ENCODE measurements at regions not wholly inside any gene's neighbourhood (a gene's known extent, or its start where the extent isn't known, plus 50 kb on each side); places are given as distances from the start of the nearest gene placed in this dataset.
"Not testable (repeated sequence)": the region's sequence is repeated elsewhere in the genome, so short reads cannot be mapped to it uniquely, and the experiment has no call there.

DNA sequence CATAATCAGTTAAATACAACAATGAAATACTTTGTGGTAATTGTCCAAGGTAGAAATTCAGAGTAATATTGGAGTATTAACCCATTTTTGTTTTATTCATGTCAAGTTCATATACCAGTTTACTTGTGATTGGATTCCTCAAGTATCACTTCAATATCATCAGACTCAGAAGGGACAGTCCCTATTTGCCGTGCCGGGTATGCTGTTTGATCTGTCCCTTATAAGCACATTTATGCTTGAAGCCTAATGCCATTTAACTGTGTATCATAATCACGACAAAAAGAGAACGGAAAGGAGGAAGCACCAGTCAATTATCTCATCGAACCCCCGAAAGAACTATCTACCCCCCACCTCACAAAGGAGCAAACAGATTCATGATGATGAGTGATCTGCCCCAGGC lies 171.0 kb upstream of the TBL1X start:
- no peak overlapping the region for H3K4me3 ChIP-seq (ENCODE audit: low read depth, low read length)
- TF ChIP-seq, protein P1, sequence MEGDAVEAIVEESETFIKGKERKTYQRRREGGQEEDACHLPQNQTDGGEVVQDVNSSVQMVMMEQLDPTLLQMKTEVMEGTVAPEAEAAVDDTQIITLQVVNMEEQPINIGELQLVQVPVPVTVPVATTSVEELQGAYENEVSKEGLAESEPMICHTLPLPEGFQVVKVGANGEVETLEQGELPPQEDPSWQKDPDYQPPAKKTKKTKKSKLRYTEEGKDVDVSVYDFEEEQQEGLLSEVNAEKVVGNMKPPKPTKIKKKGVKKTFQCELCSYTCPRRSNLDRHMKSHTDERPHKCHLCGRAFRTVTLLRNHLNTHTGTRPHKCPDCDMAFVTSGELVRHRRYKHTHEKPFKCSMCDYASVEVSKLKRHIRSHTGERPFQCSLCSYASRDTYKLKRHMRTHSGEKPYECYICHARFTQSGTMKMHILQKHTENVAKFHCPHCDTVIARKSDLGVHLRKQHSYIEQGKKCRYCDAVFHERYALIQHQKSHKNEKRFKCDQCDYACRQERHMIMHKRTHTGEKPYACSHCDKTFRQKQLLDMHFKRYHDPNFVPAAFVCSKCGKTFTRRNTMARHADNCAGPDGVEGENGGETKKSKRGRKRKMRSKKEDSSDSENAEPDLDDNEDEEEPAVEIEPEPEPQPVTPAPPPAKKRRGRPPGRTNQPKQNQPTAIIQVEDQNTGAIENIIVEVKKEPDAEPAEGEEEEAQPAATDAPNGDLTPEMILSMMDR (IDR thresholded peaks at IDR 0.05; ENCODE audit: insufficient read depth, low read length) = no peak
- DNase-seq (ENCODE audit: low read depth) = no peak

- no peak overlapping the region for H3K4me3 ChIP-seq (ENCODE audit: low read depth, low read length)
- TF ChIP-seq, protein P1 (IDR thresholded peaks at IDR 0.05; ENCODE audit: insufficient read depth, low read length) = no peak
- DNase-seq (ENCODE audit: low read depth) = no peak
These were observed 169.3 kb upstream of the TBL1X start for GRCh38 chrX:9295551-9295950.

- no peak for DNase-seq (ENCODE audit: low read depth)
- H3K4me3 ChIP-seq (ENCODE audit: low read depth, low read length) = no peak overlapping the region
- TF ChIP-seq, protein P1 (IDR thresholded peaks at IDR 0.05; ENCODE audit: insufficient read depth, low read length) = no peak
These were observed 166.6 kb upstream of the TBL1X start for GRCh38 chrX:9298221-9298620.

- DNase-seq (ENCODE audit: low read depth); H3K4me3 ChIP-seq (ENCODE audit: low read depth, low read length): not testable (repeated sequence)
These were observed 165.2 kb upstream of the TBL1X start for GRCh38 chrX:9299681-9300080.

- DNase-seq (ENCODE audit: low read depth) = no peak
- H3K4me3 ChIP-seq (ENCODE audit: low read depth, low read length) = no peak overlapping the region
- TF ChIP-seq, protein P1 (IDR thresholded peaks at IDR 0.05; ENCODE audit: insufficient read depth, low read length) = no peak
These were observed 163.0 kb upstream of the TBL1X start for GRCh38 chrX:9301836-9302235.

- DNase-seq (ENCODE audit: low read depth) = no peak
- TF ChIP-seq, protein P1 (IDR thresholded peaks at IDR 0.05; ENCODE audit: insufficient read depth, low read length) = no peak
- no peak overlapping the region for H3K4me3 ChIP-seq (ENCODE audit: low read depth, low read length)
These were observed 162.5 kb upstream of the TBL1X start for GRCh38 chrX:9302381-9302780.

GRCh38 chrX:9308426-9308825 lies 156.4 kb upstream of the TBL1X start:
- no peak for DNase-seq (ENCODE audit: low read depth)
- TF ChIP-seq, protein P1 (IDR thresholded peaks at IDR 0.05; ENCODE audit: insufficient read depth, low read length) = no peak
- H3K4me3 ChIP-seq (ENCODE audit: low read depth, low read length) = no peak overlapping the region
